HCT116 (cell line): ENCODE measurements at regions not wholly inside any gene's neighbourhood (a gene's known extent, or its start where the extent isn't known, plus 50 kb on each side); places are given as distances from the start of the nearest gene placed in this dataset.
"Not testable (repeated sequence)": the region's sequence is repeated elsewhere in the genome, so short reads cannot be mapped to it uniquely, and the experiment has no call there.

Source experiments
- ATAC-seq: fragments of 200-7000 bp; cut with Tn5 transposase; 2 replicates; pipeline ENCODE4 v1.9.1; 2020; ENCODE audit warnings: mild to moderate bottlenecking, moderate library complexity
- BruUV-seq: library from RNA; stranded (reverse); fragments of 400-500 nt; replicated peaks from 2 replicates; lab custom pipeline; 2021; lab: Mats Ljungman, UMichigan
- CTCF ChIA-PET: fragments of 300-600 bp; sonication (Branson Sonifier 250); formaldehyde crosslinking; loops from one replicate; lab custom pipeline; 2021; ENCODE audit warnings: antibody characterized with exemption; lab: Charles Lee
- POLR2A ChIA-PET: fragments of 300-600, 350-600 bp; sonication (Branson Sonifier 250); formaldehyde crosslinking; loops from one replicate; lab custom pipeline; 2021; ENCODE audit warnings: antibody characterized with exemption; lab: Charles Lee
- RAD21 ChIA-PET, 2 experiments: fragments of 300-600 bp; sonication (Branson Sonifier 250); formaldehyde crosslinking; loops; one replicate each; lab custom pipeline; 2023; ENCODE audit warnings: low total read pairs in 2 of 2; ENCODE audit not compliant: uncharacterized antibody in 2 of 2, unreplicated experiment in 2 of 2, low non-redundant PET in 1 of 2; lab: Charles Lee
- DNase-seq: peaks from one replicate; pipeline ENCODE4 v3.0.0-alpha.2; 2010; ENCODE audit warnings: low read depth, low spot score
- H2AFZ ChIP-seq: fragments of 200-600 bp; shearing (Covaris generic), sonication (generic); 2 replicates; pipeline ENCODE4 v1.6.1; 2017; ENCODE audit warnings: low read depth, mixed run types, mixed read lengths, antibody characterized with exemption, low read length; ENCODE audit not compliant: poor library complexity, severe bottlenecking
- H3K27ac ChIP-seq: 2 replicates; pipeline ENCODE4 v1.5.1; 2012; ENCODE audit warnings: low read depth, low read length
- H3K27me3 ChIP-seq: fragments of 200-600 bp; sonication (generic); 2 replicates; pipeline ENCODE4 v1.6.1; 2016; ENCODE audit warnings: mixed run types, low read length, mixed read lengths; ENCODE audit not compliant: insufficient read depth
- H3K36me3 ChIP-seq, 2 experiments: fragments of 200-500 bp in 1 of 2; fragments of 200-600 bp in 1 of 2; sonication (Bioruptor generic) in 1 of 2; sonication (generic) in 1 of 2; 2 replicates each; pipeline versions ENCODE4 v1.5.1 to v1.6.1; 2014 to 2016; ENCODE audit warnings: low read length in 2 of 2, inconsistent platforms in 1 of 2, mixed read lengths in 1 of 2, mixed run types in 1 of 2; ENCODE audit not compliant: insufficient read depth in 2 of 2, control insufficient read depth in 1 of 2
- H3K4me1 ChIP-seq, 2 experiments: fragments of 200-600 bp in 1 of 2; sonication (generic) in 1 of 2; 2 replicates each; pipeline versions ENCODE4 v1.5.1 to v1.6.1; 2012 to 2017; ENCODE audit warnings: low read length in 2 of 2, inconsistent platforms in 1 of 2, mild to moderate bottlenecking in 1 of 2, mixed read lengths in 1 of 2, mixed run types in 1 of 2, moderate library complexity in 1 of 2; ENCODE audit not compliant: insufficient read depth in 2 of 2, control insufficient read depth in 1 of 2
- H3K4me2 ChIP-seq: fragments of 200-600 bp; sonication (generic); 2 replicates; pipeline ENCODE4 v1.6.1; 2017; ENCODE audit warnings: mixed run types, low read length, mixed read lengths
- H3K4me3 ChIP-seq, 2 experiments: fragments of 200-600 bp in 1 of 2; sonication (generic) in 1 of 2; replicated peaks in 1 of 2; 2 replicates each; pipeline ENCODE4 v1.5.1; 2011 to 2016; ENCODE audit warnings: low read length in 2 of 2, control low read depth in 1 of 2, low read depth in 1 of 2, mild to moderate bottlenecking in 1 of 2, mixed read lengths in 1 of 2, mixed run types in 1 of 2
- H3K79me2 ChIP-seq: fragments of 200-600 bp; sonication (generic); 2 replicates; pipeline ENCODE4 v1.6.1; 2017; ENCODE audit warnings: mild to moderate bottlenecking, mixed run types, low read length, moderate library complexity, mixed read lengths; ENCODE audit not compliant: insufficient read depth
- H3K9ac ChIP-seq: fragments of 200-600 bp; sonication (generic); 2 replicates; pipeline ENCODE4 v1.6.1; 2016; ENCODE audit warnings: low read length, mixed read lengths
- H3K9me2 ChIP-seq: fragments of 200-600 bp; sonication (generic), shearing (Covaris generic); 2 replicates; pipeline ENCODE4 v1.6.1; 2017; ENCODE audit warnings: mixed run types, mild to moderate bottlenecking, moderate library complexity; ENCODE audit not compliant: insufficient read depth
- H3K9me3 ChIP-seq, 2 experiments: fragments of 200-500 bp in 1 of 2; fragments of 200-600 bp in 1 of 2; sonication (Bioruptor generic) in 1 of 2; sonication (generic) in 1 of 2; 2 replicates each; pipeline ENCODE4 v1.6.1; 2014 to 2017; ENCODE audit warnings: low read length in 2 of 2, mixed read lengths in 2 of 2, inconsistent platforms in 1 of 2, low read depth in 1 of 2, mild to moderate bottlenecking in 1 of 2, mixed run types in 1 of 2, moderate library complexity in 1 of 2; ENCODE audit not compliant: control insufficient read depth in 1 of 2, insufficient read depth in 1 of 2
- H4K20me1 ChIP-seq: fragments of 200-600 bp; sonication (generic), shearing (Covaris generic); 2 replicates; pipeline ENCODE4 v1.6.1; 2017; ENCODE audit warnings: mixed run types, mild to moderate bottlenecking, moderate library complexity; ENCODE audit not compliant: insufficient read depth
- CBX3 ChIP-seq: IDR thresholded peaks from 2 replicates; pipeline ENCODE4 v1.6.1; 2012; ENCODE audit warnings: low read depth
- CEBPB ChIP-seq: IDR thresholded peaks from 2 replicates; pipeline ENCODE4 v1.6.1; 2012; ENCODE audit warnings: low read depth
- EZH2 ChIP-seq: fragments of 200-600 bp; sonication (generic); IDR thresholded peaks from 2 replicates; pipeline ENCODE4 v1.6.1; 2017; ENCODE audit warnings: antibody characterized with exemption, mixed run types
- EZH2phosphoT487 ChIP-seq: fragments of 200-600 bp; IDR thresholded peaks from 2 replicates; pipeline ENCODE4 v1.6.1; 2018; ENCODE audit warnings: antibody characterized with exemption, borderline replicate concordance
- JUND ChIP-seq: IDR thresholded peaks from 2 replicates; pipeline ENCODE4 v1.6.1; 2012
- POLR2A ChIP-seq: IDR thresholded peaks from 2 replicates; pipeline ENCODE4 v1.7.0; 2011; ENCODE audit warnings: borderline replicate concordance; ENCODE audit not compliant: insufficient read depth, insufficient read length; ENCODE audit errors: extremely low read depth
- RAD21 ChIP-seq: IDR thresholded peaks from 2 replicates; pipeline ENCODE4 v1.6.1; 2012; ENCODE audit warnings: low read depth, mild to moderate bottlenecking
- ZFX ChIP-seq: fragments of 450-650 bp; IDR thresholded peaks from 2 replicates; pipeline ENCODE4 v1.6.1; 2017
- intact Hi-C: fragments of 100-400 bp; cut with micrococcal nuclease; formaldehyde crosslinking; loops from 2 replicates; pipeline ENCODE4 v1.10.0; 2022
- TF ChIP-seq, protein P1 (sequence below), 3 experiments: fragments of 200-600 bp in 1 of 3; sonication (generic) in 1 of 3; IDR thresholded peaks in 2 of 3; conservative IDR thresholded peaks in 1 of 3; 2 replicates each; pipeline ENCODE4 v1.5.1; 2012 to 2017; ENCODE audit warnings: low read depth in 2 of 3, low read length in 2 of 3, antibody characterized with exemption in 1 of 3, borderline replicate concordance in 1 of 3, control low read depth in 1 of 3, mild to moderate bottlenecking in 1 of 3, mixed read lengths in 1 of 3, mixed run types in 1 of 3, moderate library complexity in 1 of 3; ENCODE audit not compliant: insufficient read depth in 1 of 3

GRCh38 chr6:25157842-25158241 lies 121.3 kb upstream of the CARMIL1 start:
- no peak overlapping the region for H3K4me3 ChIP-seq
- DNase-seq = no peak
- POLR2A ChIA-PET = no interaction called here
- H3K4me2 ChIP-seq = no peak overlapping the region
- TF ChIP-seq EZH2phosphoT487 (no peak), CBX3 (peak; percentile 72)
- TF ChIP-seq, all 23 proteins: peak for 1
- Histone ChIP-seq H3K9ac (no peak overlapping the region), H3K4me1 (peaks cover 0 to 2% of the 10 kb centered on the region in 2 experiments; a peak in 1 of 4 replicates), H3K27me3 (no peaks in the 10 kb centered on the region), H3K9me2 (no peaks in the 10 kb centered on the region; the same call in 1 of the 2 replicates), H3K36me3 (no peaks in the 10 kb centered on the region), H3K79me2 (no peaks in the 10 kb centered on the region), H4K20me1 (no peaks in the 10 kb centered on the region), H3K9me3 (no peaks in the 10 kb centered on the region), H3K27ac (no peak overlapping the region), H2AFZ (no peak overlapping the region)
- no TSS peak for BruUV-seq
- intact Hi-C loops = no loop called here
- ATAC-seq = no peak
- RAD21 ChIA-PET = no interaction called here
- CTCF ChIA-PET = no interaction called here

DNA sequence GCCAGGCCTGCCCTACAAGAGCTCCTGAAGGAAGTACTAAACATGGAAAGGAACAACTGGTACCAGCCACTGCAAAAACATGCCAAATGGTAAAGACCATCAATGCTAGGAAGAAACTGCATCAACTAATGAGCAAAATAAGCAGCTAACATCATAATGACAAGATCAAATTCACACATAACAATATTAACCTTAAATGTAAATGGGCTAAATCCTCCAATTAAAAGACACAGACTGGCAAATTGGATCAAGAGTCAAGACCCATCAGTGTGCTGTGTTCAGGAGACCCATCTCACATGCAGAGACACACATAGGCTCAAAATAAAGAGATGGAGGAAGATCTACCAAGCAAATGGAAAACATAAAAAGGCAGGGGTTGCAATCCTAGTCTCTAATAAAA lies 119.0 kb upstream of the CARMIL1 start:
- H3K27me3 ChIP-seq, H3K9me2 ChIP-seq, H3K9me3 ChIP-seq, DNase-seq, intact Hi-C loops, H4K20me1 ChIP-seq, BruUV-seq, H3K79me2 ChIP-seq, ATAC-seq, H3K4me2 ChIP-seq, H2AFZ ChIP-seq, H3K4me3 ChIP-seq, H3K36me3 ChIP-seq, CTCF ChIA-PET, H3K9ac ChIP-seq, H3K27ac ChIP-seq, RAD21 ChIA-PET, H3K4me1 ChIP-seq, POLR2A ChIA-PET: not testable (repeated sequence)

DNA sequence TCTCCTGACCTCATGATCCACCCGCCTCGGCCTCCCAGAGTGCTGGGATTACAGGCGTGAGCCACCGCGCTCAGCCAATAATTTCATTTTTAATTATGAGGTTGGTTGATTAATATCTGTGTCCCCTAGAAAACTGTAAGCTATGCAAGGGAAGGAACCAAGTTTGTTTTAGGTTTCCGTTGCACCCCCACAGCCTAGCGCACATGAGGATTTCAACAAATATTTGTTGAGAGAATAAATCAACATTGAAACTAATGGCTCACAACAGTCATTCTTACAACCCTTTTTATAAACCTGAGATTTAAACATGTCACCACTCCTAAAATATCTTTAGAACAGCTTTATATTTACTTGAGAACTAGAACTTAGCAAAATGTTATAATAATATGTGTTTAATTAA lies 114.0 kb upstream of the CARMIL1 start:
- no peak overlapping the region for H3K27ac ChIP-seq
- CTCF ChIA-PET = no interaction called here

More for the DNA sequence above, 114.0 kb upstream of the CARMIL1 start:
- TF ChIP-seq ZFX = no peak
- TF ChIP-seq POLR2A = no peak
- TF ChIP-seq EZH2 = no peak
- no peak for TF ChIP-seq CEBPB
- TF ChIP-seq JUND = no peak
- no peak for TF ChIP-seq RAD21
- TF ChIP-seq, protein P1, sequence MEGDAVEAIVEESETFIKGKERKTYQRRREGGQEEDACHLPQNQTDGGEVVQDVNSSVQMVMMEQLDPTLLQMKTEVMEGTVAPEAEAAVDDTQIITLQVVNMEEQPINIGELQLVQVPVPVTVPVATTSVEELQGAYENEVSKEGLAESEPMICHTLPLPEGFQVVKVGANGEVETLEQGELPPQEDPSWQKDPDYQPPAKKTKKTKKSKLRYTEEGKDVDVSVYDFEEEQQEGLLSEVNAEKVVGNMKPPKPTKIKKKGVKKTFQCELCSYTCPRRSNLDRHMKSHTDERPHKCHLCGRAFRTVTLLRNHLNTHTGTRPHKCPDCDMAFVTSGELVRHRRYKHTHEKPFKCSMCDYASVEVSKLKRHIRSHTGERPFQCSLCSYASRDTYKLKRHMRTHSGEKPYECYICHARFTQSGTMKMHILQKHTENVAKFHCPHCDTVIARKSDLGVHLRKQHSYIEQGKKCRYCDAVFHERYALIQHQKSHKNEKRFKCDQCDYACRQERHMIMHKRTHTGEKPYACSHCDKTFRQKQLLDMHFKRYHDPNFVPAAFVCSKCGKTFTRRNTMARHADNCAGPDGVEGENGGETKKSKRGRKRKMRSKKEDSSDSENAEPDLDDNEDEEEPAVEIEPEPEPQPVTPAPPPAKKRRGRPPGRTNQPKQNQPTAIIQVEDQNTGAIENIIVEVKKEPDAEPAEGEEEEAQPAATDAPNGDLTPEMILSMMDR (IDR thresholded peaks at IDR 0.05 in 2 of 3, conservative IDR thresholded peaks at IDR 0.05 in 1 of 3; ENCODE audit: borderline replicate concordance in 1 of 3, insufficient read depth in 1 of 3, low read depth in 2 of 3, low read length in 2 of 3) = no peak
- ATAC-seq (no peak), DNase-seq (no peak)
- no peaks in the 10 kb centered on the region for H4K20me1 ChIP-seq
- no peak overlapping the region for H3K9ac ChIP-seq
- no peak overlapping the region for H3K4me2 ChIP-seq
- no peaks in the 10 kb centered on the region for H3K9me3 ChIP-seq
- POLR2A ChIA-PET = no interaction called here
- RAD21 ChIA-PET = no interaction called here
- H2AFZ ChIP-seq = no peak overlapping the region
- no peaks in the 10 kb centered on the region for H3K4me1 ChIP-seq
- H3K27me3 ChIP-seq = no peaks in the 10 kb centered on the region
- no TSS peak for BruUV-seq
- no peaks in the 10 kb centered on the region for H3K79me2 ChIP-seq
- no peaks in the 10 kb centered on the region for H3K36me3 ChIP-seq
- intact Hi-C loops = no loop called here
- no peak overlapping the region for H3K4me3 ChIP-seq
- no peaks in the 10 kb centered on the region for H3K9me2 ChIP-seq
